Ishikawa (cell line): ENCODE measurements at regions not wholly inside any gene's neighbourhood (a gene's known extent, or its start where the extent isn't known, plus 50 kb on each side); places are given as distances from the start of the nearest gene placed in this dataset.

Experiments
- CEBPB ChIP-seq: IDR thresholded peaks from 2 replicates; pipeline ENCODE4 v1.6.1; 2012
- CREB1 ChIP-seq: IDR thresholded peaks from 2 replicates; pipeline ENCODE4 v1.6.1; 2012; ENCODE audit warnings: low read depth
- EGR1 ChIP-seq: IDR thresholded peaks from 2 replicates; pipeline ENCODE4 v1.6.1; 2012
- EP300 ChIP-seq: IDR thresholded peaks from 2 replicates; pipeline ENCODE4 v1.6.1; 2012; ENCODE audit warnings: borderline replicate concordance
- FOXM1 ChIP-seq: IDR thresholded peaks from 2 replicates; pipeline ENCODE4 v1.6.1; 2012; ENCODE audit warnings: low read depth, borderline replicate concordance
- MAX ChIP-seq: IDR thresholded peaks from 2 replicates; pipeline ENCODE4 v1.6.1; 2012
- NFIC ChIP-seq: IDR thresholded peaks from 2 replicates; pipeline ENCODE4 v1.6.1; 2012
- RAD21 ChIP-seq: IDR thresholded peaks from 2 replicates; pipeline ENCODE4 v1.6.1; 2012; ENCODE audit warnings: low read depth
- REST ChIP-seq: IDR thresholded peaks from 2 replicates; pipeline ENCODE4 v1.6.1; 2012; ENCODE audit warnings: low read depth, mild to moderate bottlenecking
- TAF1 ChIP-seq: IDR thresholded peaks from 2 replicates; pipeline ENCODE4 v1.6.1; 2012; ENCODE audit warnings: low read depth, mild to moderate bottlenecking
- TCF12 ChIP-seq: IDR thresholded peaks from 2 replicates; pipeline ENCODE4 v1.6.1; 2012; ENCODE audit warnings: low read depth
- TEAD4 ChIP-seq: IDR thresholded peaks from 2 replicates; pipeline ENCODE4 v1.6.1; 2012
- USF1 ChIP-seq: IDR thresholded peaks from 2 replicates; pipeline ENCODE4 v1.6.1; 2012
- YY1 ChIP-seq: IDR thresholded peaks from 2 replicates; pipeline ENCODE4 v1.6.1; 2012; ENCODE audit warnings: low read depth
- ZBTB7A ChIP-seq: IDR thresholded peaks from 2 replicates; pipeline ENCODE4 v1.6.1; 2012; ENCODE audit warnings: low read depth

- no peak for TF ChIP-seq USF1
- no peak for TF ChIP-seq YY1
- no peak for TF ChIP-seq CREB1
- TF ChIP-seq FOXM1, result no peak
- TF ChIP-seq RAD21, result no peak
- TF ChIP-seq CEBPB, result no peak
- no peak for TF ChIP-seq TEAD4
- no peak for TF ChIP-seq MAX
- TF ChIP-seq ZBTB7A, result no peak
- TF ChIP-seq REST, result no peak
- no peak for TF ChIP-seq NFIC
- no peak for TF ChIP-seq EGR1
These were observed 632.9 kb downstream of the MAFB start for GRCh38 chr20:40056171-40056570.

- TF ChIP-seq NFIC (no peak), EP300 (no peak), RAD21 (no peak), FOXM1 (no peak), EGR1 (no peak), TEAD4 (no peak), ZBTB7A (no peak), MAX (no peak), YY1 (no peak), CEBPB (no peak), TAF1 (no peak), CREB1 (no peak)
These were observed 633.3 kb downstream of the MAFB start for GRCh38 chr20:40055711-40056110.

- TF ChIP-seq MAX (no peak), TEAD4 (no peak), REST (no peak), ZBTB7A (no peak), TCF12 (no peak), CREB1 (no peak), FOXM1 (no peak), EGR1 (no peak), TAF1 (no peak), RAD21 (no peak), EP300 (no peak)
These were observed 634.7 kb downstream of the MAFB start for GRCh38 chr20:40054311-40054710.

- no peak for TF ChIP-seq YY1
- TF ChIP-seq EGR1, result no peak
- no peak for TF ChIP-seq MAX
- no peak for TF ChIP-seq RAD21
- TF ChIP-seq ZBTB7A, result no peak
- no peak for TF ChIP-seq TCF12
- no peak for TF ChIP-seq REST
- no peak for TF ChIP-seq USF1
- no peak for TF ChIP-seq CEBPB
- no peak for TF ChIP-seq NFIC
- no peak for TF ChIP-seq EP300
- TF ChIP-seq CREB1, result no peak
- TF ChIP-seq TAF1, result no peak
- TF ChIP-seq TEAD4, result no peak
- no peak for TF ChIP-seq FOXM1
These were observed 638.4 kb downstream of the MAFB start for GRCh38 chr20:40050596-40050995.
